ENCODE measurements at regions not wholly inside any gene's neighbourhood (a gene's known extent, or its start where the extent isn't known, plus 50 kb on each side); places are given as distances from the start of the nearest gene placed in this dataset.

- DNase-seq (ENCODE audit: low spot score): no peak
Measured at GRCh38 chr2:219692521-219692920, 65.1 kb downstream of the SLC4A3 start.

GRCh38 chr2:219695145-219695709, 67.8 kb downstream of the SLC4A3 start:
- no peak for DNase-seq (ENCODE audit: low spot score)

GRCh38 chr2:219697811-219698747, 70.6 kb downstream of the SLC4A3 start:
- DNase-seq (ENCODE audit: low spot score): no peak

- DNase-seq (ENCODE audit: low spot score): no peak
Measured at GRCh38 chr2:219698748-219699439, 71.5 kb downstream of the SLC4A3 start.

- DNase-seq (ENCODE audit: low spot score): no peak
Measured at GRCh38 chr2:219699440-219699821, 72.0 kb downstream of the SLC4A3 start.

- DNase-seq (ENCODE audit: low spot score): peak; percentile 16
Measured at GRCh38 chr2:219701847-219702634, 74.6 kb downstream of the SLC4A3 start.

- DNase-seq (ENCODE audit: low spot score): no peak
Measured at GRCh38 chr2:219702796-219703545, 75.5 kb downstream of the SLC4A3 start.

- no peak for DNase-seq (ENCODE audit: low spot score)
Measured at GRCh38 chr2:219704878-219705277, 77.4 kb downstream of the SLC4A3 start.

GRCh38 chr2:219706823-219707281, 79.4 kb downstream of the SLC4A3 start:
- DNase-seq (ENCODE audit: low spot score): no peak

GRCh38 chr2:219707496-219708285, 80.3 kb downstream of the SLC4A3 start:
- no peak for DNase-seq (ENCODE audit: low spot score)

GRCh38 chr2:219709331-219709761, 81.9 kb downstream of the SLC4A3 start:
- peak; percentile 34 for DNase-seq (ENCODE audit: low spot score)

GRCh38 chr2:219713110-219713509, 85.7 kb downstream of the SLC4A3 start:
- no peak for DNase-seq (ENCODE audit: low spot score)

GRCh38 chr2:219714681-219715400, 87.4 kb downstream of the SLC4A3 start:
- no peak for DNase-seq (ENCODE audit: low spot score)

GRCh38 chr2:219718066-219718465, 90.6 kb downstream of the SLC4A3 start:
- DNase-seq (ENCODE audit: low spot score): no peak

GRCh38 chr2:219719521-219719920, 92.1 kb downstream of the SLC4A3 start:
- no peak for DNase-seq (ENCODE audit: low spot score)

- no peak for DNase-seq (ENCODE audit: low spot score)
Measured at GRCh38 chr2:219720956-219721355, 93.5 kb downstream of the SLC4A3 start.

- no peak for DNase-seq (ENCODE audit: low spot score)
Measured at GRCh38 chr2:219722276-219722879, 94.9 kb downstream of the SLC4A3 start.

GRCh38 chr2:219723311-219723710, 95.9 kb downstream of the SLC4A3 start:
- DNase-seq (ENCODE audit: low spot score): no peak

- DNase-seq (ENCODE audit: low spot score): no peak
Measured at GRCh38 chr2:219724628-219725027, 97.2 kb downstream of the SLC4A3 start.
